ENCODE measurements at regions not wholly inside any gene's neighbourhood (a gene's known extent, or its start where the extent isn't known, plus 50 kb on each side); places are given as distances from the start of the nearest gene placed in this dataset.

- TF ChIP-seq, protein P1, sequence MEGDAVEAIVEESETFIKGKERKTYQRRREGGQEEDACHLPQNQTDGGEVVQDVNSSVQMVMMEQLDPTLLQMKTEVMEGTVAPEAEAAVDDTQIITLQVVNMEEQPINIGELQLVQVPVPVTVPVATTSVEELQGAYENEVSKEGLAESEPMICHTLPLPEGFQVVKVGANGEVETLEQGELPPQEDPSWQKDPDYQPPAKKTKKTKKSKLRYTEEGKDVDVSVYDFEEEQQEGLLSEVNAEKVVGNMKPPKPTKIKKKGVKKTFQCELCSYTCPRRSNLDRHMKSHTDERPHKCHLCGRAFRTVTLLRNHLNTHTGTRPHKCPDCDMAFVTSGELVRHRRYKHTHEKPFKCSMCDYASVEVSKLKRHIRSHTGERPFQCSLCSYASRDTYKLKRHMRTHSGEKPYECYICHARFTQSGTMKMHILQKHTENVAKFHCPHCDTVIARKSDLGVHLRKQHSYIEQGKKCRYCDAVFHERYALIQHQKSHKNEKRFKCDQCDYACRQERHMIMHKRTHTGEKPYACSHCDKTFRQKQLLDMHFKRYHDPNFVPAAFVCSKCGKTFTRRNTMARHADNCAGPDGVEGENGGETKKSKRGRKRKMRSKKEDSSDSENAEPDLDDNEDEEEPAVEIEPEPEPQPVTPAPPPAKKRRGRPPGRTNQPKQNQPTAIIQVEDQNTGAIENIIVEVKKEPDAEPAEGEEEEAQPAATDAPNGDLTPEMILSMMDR (IDR thresholded peaks at IDR 0.05; ENCODE audit: insufficient read depth, low read depth, low read length) = no peak
- TF ChIP-seq EZH2 (IDR thresholded peaks at IDR 0.05; ENCODE audit: insufficient read depth, low read length) = no peak
These were observed 410.1 kb upstream of the TSHZ3 start for GRCh38 chr19:31759359-31759758.

Measured in astrocyte (in vitro differentiated cells and primary cell).